ENCODE measurements at regions not wholly inside any gene's neighbourhood (a gene's known extent, or its start where the extent isn't known, plus 50 kb on each side); places are given as distances from the start of the nearest gene placed in this dataset.
A peak's percentile ranks its signal among the peaks of the same experiment; 100 is the strongest.

- DNase-seq (ENCODE audit: low spot score) = peak; percentile 3
- Histone ChIP-seq H3K27me3 (replicated peaks; ENCODE audit: insufficient read depth, low read depth, low read length, poor library complexity) (no peaks in the 10 kb centered on the region), H3K9me3 (ENCODE audit: low read depth, low read length, poor library complexity, severe bottlenecking) (no peaks in the 10 kb centered on the region), H3K27ac (ENCODE audit: low read depth, low read length, poor library complexity, severe bottlenecking) (no peak overlapping the region), H3K4me1 (ENCODE audit: insufficient read depth, low read length, poor library complexity, severe bottlenecking) (peaks cover 17% of the 10 kb centered on the region), H3K36me3 (ENCODE audit: insufficient read depth, low read length, poor library complexity, severe bottlenecking) (no peaks in the 10 kb centered on the region), H3K4me3 (ENCODE audit: low read depth, low read length, poor library complexity, severe bottlenecking) (peak overlapping the region; percentile 57)
- no TSS peak for BruUV-seq (replicated peaks)
- intact Hi-C loops (cut with micrococcal nuclease; ENCODE audit: unreplicated experiment) = loop anchor here (5.0 kb wide), 2 partner anchors 298 to 542 kb away; partner anchors contain the start of gene OMA1
- CTCF ChIA-PET = no interaction called here
- POLR2A ChIA-PET (ENCODE audit: low non-redundant PET) = no interaction called here
- TF ChIP-seq CTCF (conservative IDR thresholded peaks at IDR 0.05; ENCODE audit: low read depth, low read length) (no peak), EZH2 (IDR thresholded peaks at IDR 0.05; ENCODE audit: borderline replicate concordance, low read depth, low read length, poor library complexity, severe bottlenecking) (no peak)
Observed at GRCh38 chr1:58249388-58249736, 297.2 kb downstream of the OMA1 start.

GRCh38 chr1:58248791-58249190 is 297.7 kb downstream of the OMA1 start:
- no peak overlapping the region for H3K27ac ChIP-seq (ENCODE audit: low read depth, low read length, poor library complexity, severe bottlenecking)
- H3K4me1 ChIP-seq (ENCODE audit: insufficient read depth, low read length, poor library complexity, severe bottlenecking) = peaks cover 17% of the 10 kb centered on the region
- H3K36me3 ChIP-seq (ENCODE audit: insufficient read depth, low read length, poor library complexity, severe bottlenecking) = no peaks in the 10 kb centered on the region
- H3K4me3 ChIP-seq (ENCODE audit: low read depth, low read length, poor library complexity, severe bottlenecking) = peak overlapping the region; percentile 57
- intact Hi-C loops (cut with micrococcal nuclease; ENCODE audit: unreplicated experiment) = loop anchor here (5.0 kb wide), 2 partner anchors 299 to 541 kb away; partner anchors contain the start of gene OMA1
- no TSS peak for BruUV-seq (replicated peaks)
- peak; percentile 32 for DNase-seq (ENCODE audit: low spot score)
- ChIA-PET POLR2A (ENCODE audit: low non-redundant PET) (no interaction called here), CTCF (no interaction called here)
- no peaks in the 10 kb centered on the region for H3K9me3 ChIP-seq (ENCODE audit: low read depth, low read length, poor library complexity, severe bottlenecking)
- TF ChIP-seq EZH2 (IDR thresholded peaks at IDR 0.05; ENCODE audit: borderline replicate concordance, low read depth, low read length, poor library complexity, severe bottlenecking) (no peak), CTCF (conservative IDR thresholded peaks at IDR 0.05; ENCODE audit: low read depth, low read length) (no peak)
- no peaks in the 10 kb centered on the region for H3K27me3 ChIP-seq (replicated peaks; ENCODE audit: insufficient read depth, low read depth, low read length, poor library complexity)

GRCh38 chr1:58248072-58248471 is 298.5 kb downstream of the OMA1 start:
- intact Hi-C loops (cut with micrococcal nuclease; ENCODE audit: unreplicated experiment) = loop anchor here (5.0 kb wide), 2 partner anchors 299 to 541 kb away; partner anchors contain the start of gene OMA1
- no peaks in the 10 kb centered on the region for H3K27me3 ChIP-seq (replicated peaks; ENCODE audit: insufficient read depth, low read depth, low read length, poor library complexity)

More at GRCh38 chr1:58248072-58248471, 298.5 kb downstream of the OMA1 start:
- no peak for DNase-seq (ENCODE audit: low spot score)
- Histone ChIP-seq H3K36me3 (ENCODE audit: insufficient read depth, low read length, poor library complexity, severe bottlenecking) (no peaks in the 10 kb centered on the region), H3K4me1 (ENCODE audit: insufficient read depth, low read length, poor library complexity, severe bottlenecking) (peaks cover 17% of the 10 kb centered on the region), H3K27ac (ENCODE audit: low read depth, low read length, poor library complexity, severe bottlenecking) (no peak overlapping the region), H3K4me3 (ENCODE audit: low read depth, low read length, poor library complexity, severe bottlenecking) (peak overlapping the region; percentile 57), H3K9me3 (ENCODE audit: low read depth, low read length, poor library complexity, severe bottlenecking) (no peaks in the 10 kb centered on the region)
- TF ChIP-seq CTCF (conservative IDR thresholded peaks at IDR 0.05; ENCODE audit: low read depth, low read length) (no peak), EZH2 (IDR thresholded peaks at IDR 0.05; ENCODE audit: borderline replicate concordance, low read depth, low read length, poor library complexity, severe bottlenecking) (no peak)
- CTCF ChIA-PET = no interaction called here
- no TSS peak for BruUV-seq (replicated peaks)
- POLR2A ChIA-PET (ENCODE audit: low non-redundant PET) = interaction anchor here (0.6 kb wide), 1 partner anchor 423 kb away, joined by 3 read pairs; no protein-coding TSS in a partner anchor
